Ovary (tissue), 3 donors: ENCODE measurements at regions not wholly inside any gene's neighbourhood (a gene's known extent, or its start where the extent isn't known, plus 50 kb on each side); places are given as distances from the start of the nearest gene placed in this dataset.

Experiments
- CTCF ChIP-seq, 3 donors: fragments of 450-650 bp in 2 of 3; fragments of 200-600 bp in 1 of 3; IDR thresholded peaks; one replicate each; pipeline versions ENCODE4 v1.5.1 to v1.8.0; 2016 to 2022; ENCODE audit warnings: antibody characterized with exemption in 3 of 3, mild to moderate bottlenecking in 1 of 3
- EP300 ChIP-seq: sonication (generic); formaldehyde crosslinking; IDR thresholded peaks from one replicate; pipeline ENCODE4 v1.6.1; 2017; ENCODE audit warnings: antibody characterized with exemption
- POLR2A ChIP-seq: fragments of 450-650 bp; IDR thresholded peaks from one replicate; pipeline ENCODE4 v1.6.1; 2017; ENCODE audit warnings: antibody characterized with exemption, mild to moderate bottlenecking, moderate library complexity
- donor health status: DM: no; HTN: no; CAD: no.

GRCh38 chr4:104879367-104879766 is 267.3 kb upstream of the TET2 start:
- TF ChIP-seq CTCF (IDR thresholded peaks at IDR 0.05) (no peak), POLR2A (no peak), EP300 (no peak)
